NK-92 treated with Interleukin-12 subunit alpha and Interleukin-12 subunit beta, amount 100 ng/mL, for 24 hours (cell line): ENCODE measurements at regions not wholly inside any gene's neighbourhood (a gene's known extent, or its start where the extent isn't known, plus 50 kb on each side); places are given as distances from the start of the nearest gene placed in this dataset.

Experiments
- DNase-seq: peaks from one replicate; lab custom pipeline; 2025; lab: John Stamatoyannopoulos, UW

DNA sequence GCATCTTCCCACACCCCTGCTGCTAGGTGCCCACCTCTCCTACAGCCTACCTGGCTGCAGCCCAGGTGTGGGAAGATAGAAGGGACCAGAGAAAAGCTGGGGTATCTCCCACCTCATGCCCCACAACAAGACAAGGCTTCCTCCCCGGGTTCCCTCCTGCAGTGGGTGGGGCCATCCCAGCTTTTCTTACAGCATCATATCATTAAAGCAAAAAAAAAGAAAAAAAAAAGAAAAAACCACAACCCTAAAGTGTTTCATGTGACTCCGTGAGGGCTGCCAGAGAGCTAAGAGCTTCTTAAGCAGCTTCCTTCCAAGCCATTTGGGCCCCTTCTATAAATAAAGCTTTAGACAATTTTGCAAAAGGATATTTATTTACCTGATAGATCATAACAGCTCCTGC is 455.4 kb upstream of the TSHZ3 start:
- DNase-seq: no peak

DNA sequence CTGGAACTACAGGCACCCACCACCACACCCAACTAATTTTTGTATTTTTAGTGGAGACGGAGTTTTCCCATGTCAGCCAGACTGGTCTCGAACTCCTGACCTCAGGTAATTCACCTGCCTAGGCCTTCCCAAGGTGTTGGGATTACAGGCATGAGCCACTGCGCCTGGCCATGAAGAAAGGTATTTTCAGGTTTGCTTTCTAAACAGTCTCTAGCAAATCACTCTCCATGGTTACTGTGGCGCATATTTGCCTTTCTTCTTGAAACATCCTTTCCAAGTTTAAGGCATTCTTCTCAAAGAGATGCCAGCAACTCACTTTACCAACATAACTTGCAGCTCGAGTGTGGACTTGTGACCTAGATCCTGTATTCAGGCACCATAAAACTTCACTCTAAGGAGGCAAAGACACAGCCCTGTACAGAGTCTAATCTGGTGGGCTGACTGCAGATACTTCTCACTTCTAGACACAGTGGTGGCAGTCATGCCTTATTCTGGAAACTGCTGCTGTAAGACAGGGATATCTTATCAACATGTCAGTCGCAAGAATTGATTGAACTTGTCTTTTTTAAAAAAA is 461.4 kb upstream of the TSHZ3 start:
- DNase-seq: no peak

DNA sequence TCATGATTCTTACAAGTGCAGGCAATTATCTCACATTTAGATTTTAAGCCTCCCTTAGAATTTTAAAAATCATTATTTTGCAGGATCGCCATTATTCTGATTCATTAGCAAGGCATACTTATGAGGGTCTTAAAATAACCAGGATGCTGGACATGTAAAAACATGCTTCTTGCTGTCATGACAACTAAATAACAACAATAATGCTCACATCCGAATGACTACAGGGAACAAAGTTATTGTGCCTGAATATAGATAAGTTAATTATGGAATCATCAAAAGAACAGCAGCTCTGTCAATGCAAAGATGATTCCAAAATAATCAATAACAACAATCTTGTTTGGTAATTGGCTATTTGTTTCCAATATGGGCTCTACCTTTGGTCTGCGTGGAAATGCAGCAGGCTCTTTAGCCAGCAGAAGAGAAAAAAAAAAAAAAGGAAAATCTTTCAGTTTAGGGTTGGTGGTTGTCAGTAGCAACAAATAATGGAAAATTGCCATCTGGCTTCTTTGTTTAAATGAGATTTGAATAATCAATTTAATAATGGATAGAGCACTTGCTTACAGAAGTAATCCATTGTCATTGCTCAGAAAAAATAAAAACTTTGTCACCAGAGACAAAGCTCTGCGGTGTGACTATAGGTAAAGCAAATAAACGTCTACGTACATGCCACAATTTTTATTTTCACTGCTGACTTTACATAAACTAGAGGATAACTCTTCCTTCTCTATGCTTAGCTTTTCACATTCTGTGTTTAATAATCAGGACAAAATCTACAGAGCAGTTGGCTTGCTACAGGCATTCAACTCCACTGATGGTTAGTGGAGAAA is 468.9 kb upstream of the TSHZ3 start:
- no peak for DNase-seq

DNA sequence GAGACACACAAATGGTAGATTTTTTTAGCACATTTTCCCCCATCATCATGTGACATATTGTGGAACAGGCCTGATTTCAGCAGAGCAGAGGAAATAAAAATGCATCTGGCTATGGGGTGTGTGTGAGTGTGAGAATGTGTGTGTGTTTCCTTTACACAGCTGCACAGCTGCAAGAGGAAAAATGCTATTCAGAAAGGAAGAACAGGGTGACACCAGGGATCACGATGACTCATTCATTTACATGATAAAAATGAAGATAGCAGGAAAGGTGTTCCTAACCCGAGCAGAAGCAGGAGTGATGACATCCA is 469.5 kb upstream of the TSHZ3 start:
- DNase-seq: no peak

DNA sequence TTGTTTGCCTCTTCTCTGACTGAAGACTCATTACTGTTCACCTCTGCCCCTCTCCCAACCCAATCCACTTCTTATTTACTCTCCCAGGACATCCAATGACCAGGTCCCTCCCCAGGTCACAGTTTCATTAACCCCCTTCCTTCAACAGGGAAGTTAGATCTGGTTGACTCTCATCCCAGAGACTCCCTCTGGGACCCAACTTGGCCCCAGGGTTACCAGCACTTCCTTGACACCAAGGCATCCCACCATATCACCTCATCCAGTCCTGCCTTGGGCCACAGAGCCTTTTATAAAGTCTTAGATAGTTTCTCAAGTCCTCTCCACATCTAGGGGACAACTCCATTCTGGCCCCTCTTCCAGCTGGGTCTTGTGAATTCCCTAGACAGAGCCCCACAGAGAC is 470.6 kb upstream of the TSHZ3 start:
- no peak for DNase-seq

DNA sequence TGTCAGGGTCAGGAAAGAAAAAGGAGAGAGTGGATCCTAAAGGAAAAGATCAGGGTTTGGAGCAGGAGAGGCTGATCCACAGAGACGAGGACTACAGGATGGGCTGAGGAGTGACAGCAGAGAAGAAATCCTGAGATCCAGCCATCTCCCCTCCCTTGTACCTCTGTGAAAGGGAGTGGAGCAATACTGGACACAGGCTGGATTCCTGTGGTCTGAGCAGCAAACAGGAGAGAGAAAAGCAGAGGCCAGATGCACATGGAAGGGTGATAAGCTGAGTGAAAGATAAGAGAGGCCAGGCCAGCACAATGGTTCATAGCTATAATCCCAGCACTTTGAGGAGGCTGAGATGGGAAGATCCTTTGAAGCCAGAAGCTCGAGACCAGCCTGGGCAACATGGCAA is 472.1 kb upstream of the TSHZ3 start:
- no peak for DNase-seq

DNA sequence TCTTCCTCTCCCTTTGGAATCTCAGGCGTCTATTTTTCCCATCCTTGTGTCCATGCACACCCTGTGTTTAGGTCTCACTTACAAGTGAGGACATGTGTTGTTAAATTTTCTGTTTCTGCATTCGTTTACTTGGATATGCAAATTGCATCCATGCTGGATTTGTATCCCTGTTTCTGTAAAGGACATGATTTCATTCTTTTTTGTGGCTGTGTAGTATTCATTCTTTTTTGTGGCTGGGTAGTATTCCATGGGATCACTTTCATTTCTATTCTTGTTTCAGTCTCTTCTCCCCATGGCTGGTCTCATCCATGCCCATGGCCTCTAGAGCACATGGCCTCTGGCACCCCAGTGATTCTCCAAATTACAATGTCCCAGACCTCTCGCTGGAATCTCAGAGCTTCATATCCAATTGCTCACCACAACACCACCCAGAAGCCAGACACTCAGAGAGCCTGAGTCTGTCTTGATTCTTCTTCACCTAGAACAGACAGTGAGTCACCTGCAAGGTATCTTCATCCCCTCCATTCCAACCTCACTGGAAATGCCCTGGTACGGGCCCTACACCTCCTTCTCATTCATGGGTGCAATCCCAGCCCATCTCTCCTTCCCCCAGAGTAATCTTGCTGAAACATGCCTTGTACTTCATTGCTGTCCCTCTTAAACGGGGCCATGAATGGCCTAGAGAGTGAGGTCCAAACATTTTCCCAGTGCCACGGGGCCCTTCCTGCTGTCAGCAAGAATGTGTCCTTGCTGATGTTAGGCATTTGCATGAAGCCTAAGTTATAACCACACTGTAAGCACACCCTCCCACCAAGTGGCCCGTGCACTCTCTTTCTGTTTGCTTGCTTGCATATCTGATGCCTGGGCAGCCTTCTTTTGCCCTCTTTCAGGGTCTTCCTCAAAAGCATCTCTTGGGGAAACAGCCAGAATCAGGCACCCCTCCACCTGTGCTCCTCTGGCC is 476.2 kb upstream of the TSHZ3 start:
- DNase-seq: no peak

DNA sequence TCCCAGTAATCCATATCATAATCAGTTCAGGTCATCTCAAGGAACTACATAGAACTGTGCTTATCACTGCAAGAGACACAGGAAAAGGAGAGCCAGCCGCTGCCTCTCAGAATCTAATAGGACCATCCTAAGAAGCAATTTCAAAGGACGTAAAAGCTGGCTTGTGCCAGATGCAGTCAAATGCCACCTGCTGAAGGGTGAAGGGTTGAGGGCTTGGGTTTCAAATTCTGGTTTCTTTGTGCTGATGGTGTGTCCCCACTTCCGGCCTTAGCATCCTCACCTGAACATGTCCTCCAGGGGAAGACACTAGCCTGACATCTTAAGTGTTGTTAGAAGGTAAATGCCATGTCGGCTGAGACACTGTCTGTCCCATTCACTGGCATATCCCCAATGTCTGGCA is 477.1 kb upstream of the TSHZ3 start:
- DNase-seq: no peak

DNA sequence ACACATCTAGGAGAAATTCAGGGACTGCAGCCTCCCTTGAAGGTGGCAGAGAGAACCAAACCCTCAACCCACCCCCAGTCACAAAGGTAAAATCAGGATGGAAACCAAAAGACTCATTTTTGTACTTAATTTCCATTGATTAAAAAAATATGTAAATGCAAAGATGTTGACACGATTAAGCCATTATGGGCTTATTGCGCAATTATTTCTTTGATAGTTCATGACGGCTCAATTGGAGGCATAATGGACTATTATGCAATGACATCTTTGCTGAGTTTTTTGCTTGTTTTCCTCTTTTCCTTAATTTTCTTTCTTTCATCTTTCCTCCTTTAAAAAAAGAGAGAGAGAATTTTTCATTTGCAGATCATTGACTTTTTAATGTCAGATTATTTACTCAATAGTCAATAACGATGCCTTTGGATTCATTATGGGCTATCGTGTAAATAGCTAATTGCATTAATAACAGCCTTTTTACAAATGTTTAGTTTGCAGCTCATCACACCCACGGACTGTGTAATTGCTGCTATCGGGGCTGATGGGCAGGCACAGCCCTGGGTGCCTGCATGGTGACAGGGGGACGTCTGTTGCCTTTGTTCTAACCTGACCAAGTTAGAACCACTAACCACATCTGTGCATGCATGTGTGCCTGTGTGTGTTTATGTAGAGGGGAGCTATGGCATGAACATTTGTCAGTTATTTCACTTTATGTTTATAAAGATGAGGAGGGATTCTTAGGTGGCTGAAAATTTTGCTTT is 482.4 kb upstream of the TSHZ3 start:
- DNase-seq: no peak

DNA sequence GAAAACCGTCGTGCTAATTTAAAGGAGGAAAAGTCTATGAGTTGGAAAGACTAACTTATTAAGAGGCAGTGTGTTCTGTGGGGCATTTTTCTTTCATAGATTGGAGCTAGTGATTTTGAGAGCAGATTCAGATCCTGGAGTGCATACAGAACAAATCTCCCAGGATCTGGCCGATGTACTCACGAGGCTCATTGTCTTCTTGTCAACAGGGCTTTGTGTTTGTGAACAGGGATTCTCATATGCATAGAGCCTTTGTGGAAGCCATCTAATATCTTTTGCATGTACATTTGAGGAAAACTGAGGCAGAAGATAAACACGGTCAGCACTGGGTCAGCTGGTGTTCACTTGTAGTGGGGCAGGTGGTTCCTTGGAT is 482.9 kb upstream of the TSHZ3 start:
- no peak for DNase-seq

DNA sequence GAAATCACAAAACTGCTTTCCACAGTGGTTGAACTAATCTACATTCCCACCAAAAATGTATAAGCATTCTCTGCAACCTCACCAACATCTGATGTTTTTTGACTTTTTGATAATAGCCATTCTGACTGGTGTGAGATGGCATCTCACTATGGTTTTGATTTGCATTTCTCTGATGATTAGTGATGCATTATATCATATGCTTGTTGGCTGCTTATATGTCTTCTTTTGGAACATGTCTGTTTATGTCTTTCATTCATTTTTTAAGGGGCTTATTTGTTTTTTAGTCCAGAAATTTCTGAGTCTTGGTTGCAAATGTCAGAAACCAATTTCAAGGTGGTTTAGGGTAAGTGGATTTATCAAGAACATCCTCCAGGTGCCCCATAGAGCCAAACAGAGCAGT is 484.8 kb upstream of the TSHZ3 start:
- DNase-seq: no peak

DNA sequence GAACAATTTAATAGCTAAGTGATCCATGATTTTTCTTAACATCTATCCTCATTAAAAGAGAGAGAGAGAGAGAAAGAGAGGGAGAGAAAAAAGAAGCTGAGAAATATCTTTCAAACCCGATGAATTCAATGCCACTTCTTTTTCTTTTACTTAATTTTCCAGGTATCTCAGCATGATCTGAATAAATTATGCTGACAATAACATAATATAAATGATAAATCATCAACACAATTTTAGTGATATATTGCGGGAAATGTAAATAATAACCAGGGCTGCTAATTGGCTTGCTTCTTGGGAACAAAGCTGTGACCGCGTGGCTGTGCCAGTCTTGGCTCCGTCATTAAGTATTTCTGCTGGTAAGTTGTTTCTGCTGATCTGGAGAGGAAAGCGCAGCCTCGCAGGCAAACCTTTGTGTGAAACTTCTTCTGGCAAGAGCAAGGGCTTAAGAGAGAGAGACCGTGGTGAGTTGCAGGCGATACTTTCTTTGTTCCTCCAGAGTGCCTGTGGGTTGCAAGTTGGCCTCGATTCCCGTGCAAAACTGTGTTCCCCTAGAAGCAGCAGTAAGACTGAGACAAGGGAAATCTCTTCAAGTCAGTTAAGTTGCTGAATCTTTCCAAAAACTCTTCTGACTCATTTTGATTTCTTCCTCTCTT is 489.1 kb upstream of the TSHZ3 start:
- DNase-seq: no peak

DNA sequence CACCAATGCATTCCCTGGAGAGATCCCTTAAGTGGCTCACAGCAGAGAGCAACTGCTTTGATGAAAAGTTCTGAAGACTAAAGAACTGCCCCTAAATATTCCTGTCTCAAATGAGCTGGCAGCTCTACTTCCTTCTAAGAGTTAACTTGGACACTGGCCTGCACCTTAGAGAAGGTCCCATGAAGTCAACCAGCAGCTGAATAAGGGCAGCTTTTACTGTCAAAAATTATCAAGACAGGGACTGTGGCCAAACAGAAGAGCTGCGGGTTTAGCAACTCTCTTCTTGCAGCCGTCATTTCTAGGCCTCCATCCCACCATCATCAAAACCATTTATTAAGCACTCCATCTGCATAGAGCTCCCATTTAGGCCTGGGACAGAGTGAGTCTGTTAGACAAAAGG is 491.1 kb upstream of the TSHZ3 start:
- no peak for DNase-seq

DNA sequence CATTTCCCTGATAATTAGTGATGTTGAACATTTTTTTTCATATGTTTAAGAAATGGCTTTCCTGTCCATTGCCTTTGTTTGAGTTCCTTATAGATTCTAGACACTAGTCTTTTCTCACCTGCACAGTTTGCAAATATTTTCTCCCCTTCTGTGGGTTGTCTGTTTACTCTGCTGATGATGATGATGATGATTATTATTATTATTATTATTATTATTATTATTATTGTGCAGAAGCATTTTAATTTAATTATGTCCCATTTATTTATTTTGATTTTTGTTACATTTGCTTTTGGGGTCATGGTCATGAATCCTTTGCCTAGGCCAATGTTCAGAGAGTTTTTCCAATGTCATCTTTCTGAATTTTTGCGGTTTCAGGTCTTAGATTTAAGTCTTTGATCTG is 492.5 kb upstream of the TSHZ3 start:
- DNase-seq: no peak

DNA sequence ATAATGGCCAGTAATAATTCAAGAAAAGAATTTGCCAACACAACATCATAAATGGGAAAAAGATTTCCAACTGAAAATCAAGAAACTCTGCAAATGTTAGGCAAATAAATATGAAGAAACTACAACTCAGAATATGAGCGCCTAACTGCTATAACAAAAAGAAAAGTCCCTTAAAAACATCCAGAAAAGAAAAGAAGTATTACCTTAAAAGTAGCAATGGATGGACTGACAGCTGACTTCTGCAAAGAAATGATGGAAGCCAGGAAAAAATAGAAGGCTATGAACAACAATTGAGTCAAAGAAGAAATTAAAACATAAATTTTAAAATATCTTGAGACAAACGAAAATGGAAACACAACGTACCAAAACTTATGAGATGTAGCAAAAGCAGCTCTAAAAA is 482.3 kb upstream of the ZNF507 start:
- DNase-seq: no peak

DNA sequence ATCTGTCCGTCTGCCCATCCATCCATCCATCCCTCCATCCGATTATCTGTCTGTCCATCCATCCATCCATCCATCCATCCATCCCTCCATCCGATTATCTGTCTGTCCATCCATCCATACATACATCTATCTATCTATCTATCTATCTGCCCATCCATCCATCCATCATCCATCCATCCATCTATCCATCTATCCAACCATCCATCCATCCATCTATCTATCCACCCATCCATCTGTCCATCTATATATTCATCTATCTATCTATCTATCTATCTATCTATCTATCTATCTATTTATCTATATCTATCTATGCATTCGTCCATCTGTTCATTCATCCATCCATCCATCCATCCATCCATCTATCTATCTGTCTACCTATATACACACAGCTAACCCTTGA is 471.1 kb upstream of the ZNF507 start:
- DNase-seq: no peak

DNA sequence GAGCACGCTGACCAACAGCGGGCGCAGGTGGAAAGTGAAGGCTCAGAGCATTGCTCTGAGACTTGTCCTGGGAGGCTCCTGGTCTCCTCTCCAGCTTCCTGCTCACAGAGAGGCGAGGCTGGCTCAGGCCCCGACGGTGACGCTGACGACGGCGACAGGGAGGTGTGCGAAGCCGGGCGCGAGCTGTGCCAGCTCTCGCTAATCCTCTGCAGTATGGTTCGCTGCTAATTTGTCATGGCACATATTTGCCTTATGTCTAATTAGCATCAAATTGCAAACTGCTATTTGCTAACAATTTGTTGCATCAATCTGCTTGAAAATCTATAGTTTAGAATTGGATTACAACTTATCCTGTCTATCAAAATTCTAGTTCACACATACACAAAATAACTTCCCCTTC is 469.8 kb upstream of the ZNF507 start:
- DNase-seq: no peak

DNA sequence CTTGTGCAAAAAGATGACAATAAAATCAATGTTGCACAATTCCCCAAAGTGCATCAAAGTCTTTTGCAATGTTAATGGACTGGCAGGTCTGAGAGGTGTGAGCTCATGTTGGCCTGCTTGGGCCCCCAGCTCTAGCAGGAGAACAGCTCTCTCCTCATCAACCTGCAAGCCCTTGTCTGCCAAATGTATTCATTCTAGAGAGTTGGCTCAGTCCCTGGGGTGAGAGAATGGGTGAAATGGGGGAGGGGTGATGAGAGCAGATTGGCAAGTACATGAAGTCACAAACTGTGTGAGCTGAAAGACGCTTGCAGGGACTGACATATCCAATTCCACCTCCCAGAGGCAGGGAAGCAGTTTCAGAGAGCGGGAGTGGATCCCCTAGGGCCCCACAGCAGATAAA is 465.1 kb upstream of the ZNF507 start:
- no peak for DNase-seq

DNA sequence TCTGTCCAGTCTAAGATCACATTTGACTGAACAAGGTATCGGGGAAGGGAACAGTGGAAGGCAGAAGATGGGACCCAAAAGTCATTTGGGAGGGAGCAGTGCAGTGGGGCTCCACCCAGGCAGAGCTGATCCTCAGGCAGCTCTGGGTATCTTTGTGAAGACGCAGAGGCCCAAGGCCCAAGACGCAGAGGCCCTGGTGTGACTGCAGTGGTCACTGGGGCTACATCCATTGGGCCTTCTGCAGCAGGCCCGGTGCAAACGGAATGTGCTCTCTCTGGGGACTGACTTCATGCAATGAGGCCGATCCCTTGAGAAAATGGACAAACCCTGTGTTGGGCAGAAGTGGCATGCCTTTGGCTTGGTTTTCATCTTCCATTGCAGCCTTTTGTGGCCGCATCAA is 463.4 kb upstream of the ZNF507 start:
- DNase-seq: no peak

DNA sequence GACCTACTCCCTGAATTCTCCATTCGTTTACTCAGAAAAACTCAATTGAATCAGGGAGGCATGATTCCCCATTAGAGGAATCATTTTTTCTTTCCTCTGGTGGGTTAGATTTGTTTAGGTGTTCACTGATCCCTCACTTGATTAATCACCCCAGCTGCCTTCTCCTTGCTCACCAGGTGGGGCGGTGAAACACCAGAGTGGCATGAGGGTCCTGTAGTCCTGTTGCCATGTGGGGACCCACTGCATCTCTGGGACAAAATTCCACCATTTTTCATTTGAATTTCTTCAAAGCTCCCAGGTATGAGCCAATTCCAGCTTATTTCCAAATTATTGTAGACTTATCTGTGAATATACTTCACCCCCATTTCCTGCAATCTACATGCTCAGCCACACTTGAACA is 462.7 kb upstream of the ZNF507 start:
- DNase-seq: no peak

DNA sequence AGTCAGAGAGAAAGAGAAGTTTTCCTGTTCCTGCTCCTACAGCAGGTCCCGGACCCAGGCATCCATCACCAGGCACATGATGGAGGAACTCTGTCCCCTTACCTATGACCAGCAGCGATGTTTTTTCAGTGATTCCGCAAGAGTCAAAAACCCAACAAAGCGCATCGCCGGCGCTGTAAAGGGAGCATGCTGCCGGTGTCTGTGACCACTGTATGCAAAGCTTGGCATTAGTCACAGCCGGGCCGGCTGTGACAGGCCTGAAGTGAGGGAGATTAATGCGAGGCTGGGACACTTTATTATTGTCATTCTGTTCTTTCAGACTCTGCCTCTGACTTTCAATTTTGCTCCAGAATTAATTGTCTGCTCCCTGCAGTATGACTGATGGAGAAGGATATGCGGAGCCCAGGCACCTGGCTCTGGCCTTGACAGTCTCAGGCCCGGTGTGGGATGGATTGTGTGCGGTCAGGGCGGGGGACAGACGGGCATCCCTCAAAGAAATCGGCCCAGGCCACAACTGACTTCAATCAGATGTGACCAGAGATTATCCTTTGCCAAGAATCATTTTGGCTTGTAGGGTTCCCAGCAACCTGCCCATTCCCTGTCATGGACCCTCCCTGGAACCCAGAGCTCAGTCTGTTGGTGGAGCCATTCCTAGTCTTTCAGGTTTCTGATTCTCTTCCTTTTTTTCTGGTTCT is 462.0 kb upstream of the ZNF507 start:
- no peak for DNase-seq
